HG03108 (cell line): ENCODE measurements at regions not wholly inside any gene's neighbourhood (a gene's known extent, or its start where the extent isn't known, plus 50 kb on each side); places are given as distances from the start of the nearest gene placed in this dataset.
"Not testable (repeated sequence)": the region's sequence is repeated elsewhere in the genome, so short reads cannot be mapped to it uniquely, and the experiment has no call there.

Experiments
- ATAC-seq: cut with Tn5 transposase; IDR thresholded peaks from one replicate; pipeline ENCODE4 v1.9.1; 2021; ENCODE audit warnings: moderate library complexity; ENCODE audit not compliant: unreplicated experiment

DNA sequence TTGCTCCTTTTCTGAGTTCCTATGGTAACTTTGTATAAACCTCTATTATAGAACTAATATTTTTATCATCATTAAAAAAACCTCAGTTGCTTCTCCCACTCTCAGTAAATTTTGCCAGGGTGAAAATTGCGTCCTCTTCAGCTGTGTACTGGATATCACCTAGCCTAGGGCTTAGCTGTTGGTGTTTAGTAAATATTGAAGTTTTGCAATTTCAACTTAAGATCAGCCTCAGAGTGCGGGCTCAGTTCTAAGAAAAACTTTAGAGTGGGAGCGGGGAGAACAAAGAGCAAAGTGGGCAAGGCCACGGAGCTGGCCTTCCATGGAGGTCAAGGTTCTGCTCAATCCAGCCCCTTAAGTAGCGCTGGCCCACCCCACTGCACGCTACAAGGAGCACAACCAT is 488.3 kb upstream of the SPRED2 start:
- ATAC-seq, result no peak

DNA sequence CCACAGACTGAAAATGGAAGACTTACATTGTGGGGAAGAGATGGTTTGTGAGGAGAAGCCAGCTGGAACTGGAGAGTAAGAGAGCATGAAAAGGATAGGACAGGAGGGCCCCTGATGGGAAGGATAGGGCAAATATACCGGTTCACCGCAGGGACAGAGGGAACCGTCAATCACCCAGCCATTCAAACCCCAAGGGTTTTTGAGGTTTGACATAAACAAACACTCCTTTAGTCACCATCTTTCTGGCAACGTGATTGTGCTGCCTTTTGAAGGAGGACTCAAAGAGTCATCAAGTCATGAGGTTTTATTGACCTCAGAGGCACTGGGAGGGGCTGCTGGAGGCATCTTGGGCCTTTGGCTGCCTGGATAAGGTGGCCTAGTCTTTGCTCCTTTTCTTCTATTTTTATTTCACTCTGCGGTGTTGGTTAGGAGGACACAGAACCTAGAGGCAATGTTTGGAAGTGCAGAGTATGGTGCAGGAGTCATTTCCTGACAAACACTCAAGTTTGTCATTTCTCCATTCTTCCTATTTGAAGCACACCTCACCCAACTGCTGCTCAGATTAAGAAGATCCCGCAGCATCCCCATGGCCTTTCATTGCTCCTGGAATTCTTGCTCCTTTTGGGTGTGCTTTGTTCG is 487.3 kb upstream of the SPRED2 start:
- no peak for ATAC-seq

DNA sequence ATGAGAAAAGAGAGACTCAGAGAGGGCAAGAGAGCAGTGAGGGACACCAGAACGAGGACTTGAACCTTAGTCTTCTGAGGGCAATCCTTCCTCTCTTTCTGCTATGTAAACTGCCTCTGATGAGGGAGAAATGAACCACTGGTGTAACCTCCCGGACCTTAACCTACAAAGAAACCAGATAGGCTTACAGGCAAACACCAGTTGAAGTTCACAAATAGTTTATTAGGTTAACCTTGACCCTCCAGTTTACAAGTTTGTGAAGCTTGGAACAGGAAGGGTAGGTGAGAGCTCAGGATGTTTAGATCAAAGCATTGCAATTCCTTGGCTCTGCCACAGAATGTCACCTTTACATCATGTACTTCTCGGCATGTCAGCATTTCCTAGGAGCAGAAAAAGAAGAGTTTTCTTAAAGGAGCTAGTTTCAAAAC is 486.4 kb upstream of the SPRED2 start:
- no peak for ATAC-seq

DNA sequence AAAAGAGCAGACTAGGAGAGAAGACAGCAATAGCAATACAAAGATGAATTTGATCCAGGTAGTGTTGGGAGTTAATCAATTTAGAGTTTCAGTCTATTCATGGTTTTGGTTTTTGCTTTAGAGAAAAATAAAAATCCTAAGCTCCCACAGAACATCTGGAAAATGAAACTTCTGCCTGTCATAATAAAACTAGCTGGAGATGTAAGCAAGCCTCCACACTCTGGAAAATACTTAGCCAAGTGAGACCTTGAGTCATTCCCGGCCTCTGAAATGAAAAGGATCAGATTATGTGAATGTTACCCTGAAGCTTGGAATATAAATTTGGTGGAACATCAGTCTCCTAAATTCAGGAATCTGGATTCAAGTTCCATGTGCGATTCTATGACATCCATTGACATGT is 485.6 kb upstream of the SPRED2 start:
- no peak for ATAC-seq

DNA sequence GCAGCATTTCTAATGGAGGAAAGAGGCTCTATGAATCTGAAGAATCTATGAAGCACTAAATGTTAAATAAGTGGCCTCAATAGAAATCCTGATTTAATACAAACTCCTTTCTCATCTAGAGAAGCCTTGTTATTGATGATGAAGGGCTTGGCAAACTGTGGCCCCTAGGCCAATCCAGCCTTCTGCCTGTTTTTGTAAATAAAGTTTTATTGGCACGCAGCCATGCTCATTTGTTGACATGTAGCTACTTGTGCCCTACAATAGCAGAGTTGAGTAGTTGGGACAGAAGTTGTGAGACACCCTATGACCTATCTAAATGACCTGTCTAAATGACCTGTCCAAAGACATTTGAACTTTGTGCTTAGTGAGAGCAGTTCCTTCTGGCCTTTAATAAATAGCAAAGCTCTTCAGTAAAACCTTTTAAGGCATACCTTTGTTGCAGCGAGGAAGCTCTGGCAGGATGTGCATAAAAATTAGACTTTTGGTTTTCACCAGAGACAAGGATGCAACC is 484.4 kb upstream of the SPRED2 start:
- ATAC-seq, result no peak

DNA sequence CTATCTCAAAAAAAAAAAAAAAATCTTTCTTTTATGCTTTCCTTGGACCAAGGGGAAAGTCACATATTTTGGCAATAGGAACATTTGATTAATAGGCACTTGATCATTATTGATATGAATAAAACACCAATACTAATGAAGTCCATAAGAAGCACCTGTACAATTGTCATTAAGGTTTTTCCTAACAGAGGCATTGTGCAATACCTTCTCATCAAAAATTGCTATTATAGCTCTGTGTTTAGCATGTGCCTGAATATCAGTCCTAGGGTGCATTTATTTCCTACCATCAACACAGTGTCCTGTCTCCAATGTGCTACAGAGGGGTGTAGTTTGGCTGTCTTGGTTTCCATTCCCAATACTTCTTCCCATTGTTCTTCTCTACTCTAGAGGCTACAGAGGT is 483.8 kb upstream of the SPRED2 start:
- no peak for ATAC-seq

DNA sequence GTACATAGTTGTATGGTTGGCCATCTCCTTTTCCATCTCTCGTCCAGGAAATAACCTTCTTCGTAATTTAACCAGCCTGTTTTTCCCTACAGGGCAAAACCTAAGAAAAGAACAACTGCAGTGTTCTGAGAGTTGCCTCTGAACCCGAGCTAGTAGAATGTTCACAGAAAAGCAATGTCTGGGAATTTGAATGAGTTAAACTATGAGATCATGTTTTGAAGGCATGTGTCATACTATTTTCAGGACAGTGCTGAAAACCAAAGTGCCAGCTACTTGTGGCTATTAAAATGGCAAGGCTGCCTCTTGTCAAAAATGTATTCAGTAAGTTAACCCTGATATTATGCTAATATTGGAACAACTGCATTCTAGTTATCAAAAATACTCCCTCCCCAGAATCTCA is 482.9 kb upstream of the SPRED2 start:
- no peak for ATAC-seq

DNA sequence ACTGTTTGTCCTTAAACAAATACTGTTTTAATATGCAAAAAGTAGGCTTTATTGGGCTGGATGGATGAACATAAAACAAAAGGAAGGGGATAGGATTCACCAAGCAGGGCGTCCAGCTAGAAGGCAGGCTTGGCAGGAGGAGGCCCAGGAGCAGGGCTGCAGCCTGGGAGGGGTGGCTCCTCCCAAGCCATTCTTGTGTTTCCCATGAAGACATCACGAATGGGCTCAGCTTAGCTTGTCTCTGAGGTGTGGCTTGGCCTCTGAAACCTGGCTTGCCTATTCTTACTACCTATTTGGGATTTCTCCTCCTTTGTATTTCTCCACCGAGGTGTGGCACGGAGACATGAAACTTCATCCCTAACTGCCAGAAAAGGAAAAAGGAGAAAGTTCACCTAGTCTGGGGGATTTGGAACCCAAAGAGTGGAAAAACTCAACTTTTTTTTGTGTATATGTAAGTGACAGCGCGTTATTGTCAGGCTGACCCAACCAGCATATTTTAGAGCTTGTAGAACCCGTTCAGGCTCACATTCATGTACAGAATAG is 481.9 kb upstream of the SPRED2 start:
- ATAC-seq, result no peak

DNA sequence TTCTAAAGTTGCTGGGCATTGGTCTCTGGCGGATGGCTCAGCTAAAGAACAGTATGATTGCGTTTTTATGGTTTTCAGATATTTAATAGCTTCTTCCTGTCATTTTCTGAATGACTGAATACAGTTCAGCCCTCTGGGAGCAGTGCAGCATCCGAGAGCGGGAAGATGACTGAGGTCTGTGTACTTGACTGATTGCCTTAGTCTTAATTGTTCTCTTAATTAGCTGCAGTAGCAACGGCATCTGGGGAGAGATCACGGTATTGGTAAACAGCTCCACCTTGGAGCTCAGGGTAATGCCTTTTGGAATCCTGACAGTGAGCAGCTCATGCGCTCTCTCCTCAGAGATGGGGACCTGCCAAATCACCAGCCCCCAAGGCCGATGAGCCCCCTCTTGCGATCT is 481.4 kb upstream of the SPRED2 start:
- no peak for ATAC-seq

DNA sequence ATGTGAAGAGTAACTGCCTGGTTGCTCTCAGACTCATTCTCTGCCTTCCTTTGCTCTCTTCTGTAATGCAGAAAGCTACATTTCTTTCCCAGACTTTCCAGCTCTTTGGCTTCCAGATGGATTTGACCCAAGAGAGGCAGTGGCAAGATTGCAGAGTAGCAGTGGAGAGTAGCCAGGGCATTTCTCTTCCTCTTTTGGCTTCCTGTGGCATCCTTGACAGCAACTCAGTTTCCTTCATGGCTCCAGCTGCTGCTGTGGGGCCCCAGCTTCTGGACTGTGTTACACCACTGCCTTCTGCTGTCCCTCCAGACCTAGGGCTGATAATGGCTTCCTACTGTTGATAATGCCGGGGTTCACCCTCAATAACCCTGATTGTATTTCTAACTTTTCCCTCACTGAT is 469.4 kb upstream of the SPRED2 start:
- ATAC-seq, result no peak

DNA sequence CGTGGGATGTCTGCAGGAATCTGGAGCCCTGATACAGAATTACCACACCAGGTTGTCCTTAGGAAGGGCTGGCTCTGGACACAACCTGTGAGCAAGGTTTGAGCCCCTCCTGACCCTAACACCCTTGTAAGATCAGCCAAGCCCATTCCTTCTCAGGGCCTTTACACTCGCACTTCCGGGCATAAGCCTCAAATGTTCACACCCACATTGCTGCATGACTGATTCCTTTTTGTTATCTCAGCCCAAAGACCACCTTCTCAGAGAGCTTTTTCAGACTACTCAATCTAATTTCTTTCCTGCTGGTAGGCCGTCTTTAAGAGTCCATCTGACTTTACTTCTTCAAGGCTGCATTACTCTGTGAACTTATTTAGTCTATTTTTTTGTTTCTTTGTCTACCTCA is 464.0 kb upstream of the SPRED2 start:
- ATAC-seq, result no peak

DNA sequence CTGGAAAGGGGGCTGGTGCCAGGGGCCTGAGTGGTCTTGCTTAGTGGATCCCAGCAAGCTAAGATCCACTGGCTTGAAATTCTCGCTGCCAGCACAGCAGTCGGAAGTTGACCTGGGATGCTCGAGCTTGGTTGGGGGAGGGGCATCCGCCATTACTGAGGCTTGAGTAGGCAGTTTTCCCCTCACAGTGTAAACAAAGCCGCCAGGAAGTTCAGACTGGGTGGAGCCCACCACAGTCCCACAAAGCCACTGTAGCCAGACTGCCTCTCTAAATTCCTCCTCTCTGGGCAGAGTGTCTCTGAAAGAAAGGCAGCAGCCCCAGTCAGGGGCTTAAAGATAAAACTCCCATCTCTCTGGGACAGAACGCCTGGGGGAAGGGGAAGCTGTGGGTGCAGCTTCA is 457.7 kb upstream of the SPRED2 start:
- ATAC-seq, result not testable (repeated sequence)

DNA sequence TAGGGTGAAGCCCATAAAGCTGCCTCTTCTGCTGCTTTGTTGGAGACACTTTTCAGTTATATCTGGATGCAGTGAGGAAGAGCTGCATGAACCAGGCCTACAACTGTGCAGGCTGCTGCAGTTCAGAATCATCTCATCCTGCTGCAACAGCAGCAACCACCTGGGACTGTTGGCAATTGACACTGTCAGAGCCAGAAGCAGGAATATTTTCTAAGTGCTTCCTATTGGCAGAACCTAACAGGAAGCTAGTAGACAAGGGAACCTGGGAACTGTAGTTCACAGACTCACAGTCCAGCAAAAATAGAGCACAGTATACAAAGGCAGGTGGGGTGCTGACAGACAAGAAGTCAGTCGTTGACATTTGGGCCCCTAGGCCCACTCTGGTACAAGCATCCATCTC is 452.9 kb upstream of the SPRED2 start:
- ATAC-seq, result no peak

DNA sequence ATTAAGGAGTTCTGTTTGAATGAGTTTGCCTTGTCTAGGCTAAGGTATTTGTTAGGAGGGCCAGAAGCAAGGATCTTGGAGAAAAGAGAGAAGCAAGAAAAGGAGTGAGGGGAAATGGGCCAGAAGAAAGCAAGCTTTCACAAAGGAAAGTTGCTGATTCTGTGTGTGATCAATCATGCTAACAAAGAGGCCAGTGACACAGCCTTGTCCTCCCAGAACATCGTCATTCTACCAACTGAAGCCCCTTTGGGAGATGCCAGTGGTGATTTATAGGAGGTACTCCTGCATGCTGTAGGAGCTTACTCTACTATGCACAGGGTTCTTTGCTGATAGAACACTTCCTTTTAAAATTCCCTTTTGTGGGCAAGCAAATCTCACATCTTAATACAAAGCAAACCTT is 449.2 kb upstream of the SPRED2 start:
- no peak for ATAC-seq

DNA sequence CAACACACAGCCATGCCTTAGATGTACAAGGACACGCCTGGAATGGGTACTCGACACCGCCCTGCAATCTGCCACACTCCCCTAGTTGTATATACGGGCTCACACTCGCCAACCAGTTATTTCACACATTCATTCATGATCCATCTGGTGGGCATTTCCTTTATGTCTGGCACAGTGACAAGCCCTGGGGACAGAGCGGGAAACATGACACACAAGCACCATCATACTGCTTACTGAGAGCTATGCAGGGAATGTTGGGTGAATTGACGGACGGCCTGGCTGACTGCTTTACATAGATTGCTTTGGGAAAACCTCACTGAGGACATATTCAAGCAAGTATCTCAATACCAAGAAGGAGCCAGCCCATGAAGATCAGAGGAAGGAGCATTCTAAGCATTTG is 448.0 kb upstream of the SPRED2 start:
- no peak for ATAC-seq

DNA sequence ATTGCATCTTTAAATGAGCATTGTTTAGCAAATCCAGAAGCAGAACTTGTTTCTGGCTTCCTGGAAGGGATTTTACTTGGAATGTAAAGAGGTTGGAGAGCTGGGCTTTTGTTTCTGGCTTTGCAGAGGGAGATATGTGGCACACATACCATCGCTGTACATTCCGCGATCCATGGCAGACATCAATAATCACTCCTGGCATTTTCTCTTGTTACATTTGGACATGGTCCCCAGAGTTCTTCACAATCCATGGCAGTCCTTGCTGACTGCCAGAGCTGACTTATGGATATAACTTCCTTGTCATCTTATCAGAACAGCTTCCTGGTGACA is 445.6 kb upstream of the SPRED2 start:
- no peak for ATAC-seq

DNA sequence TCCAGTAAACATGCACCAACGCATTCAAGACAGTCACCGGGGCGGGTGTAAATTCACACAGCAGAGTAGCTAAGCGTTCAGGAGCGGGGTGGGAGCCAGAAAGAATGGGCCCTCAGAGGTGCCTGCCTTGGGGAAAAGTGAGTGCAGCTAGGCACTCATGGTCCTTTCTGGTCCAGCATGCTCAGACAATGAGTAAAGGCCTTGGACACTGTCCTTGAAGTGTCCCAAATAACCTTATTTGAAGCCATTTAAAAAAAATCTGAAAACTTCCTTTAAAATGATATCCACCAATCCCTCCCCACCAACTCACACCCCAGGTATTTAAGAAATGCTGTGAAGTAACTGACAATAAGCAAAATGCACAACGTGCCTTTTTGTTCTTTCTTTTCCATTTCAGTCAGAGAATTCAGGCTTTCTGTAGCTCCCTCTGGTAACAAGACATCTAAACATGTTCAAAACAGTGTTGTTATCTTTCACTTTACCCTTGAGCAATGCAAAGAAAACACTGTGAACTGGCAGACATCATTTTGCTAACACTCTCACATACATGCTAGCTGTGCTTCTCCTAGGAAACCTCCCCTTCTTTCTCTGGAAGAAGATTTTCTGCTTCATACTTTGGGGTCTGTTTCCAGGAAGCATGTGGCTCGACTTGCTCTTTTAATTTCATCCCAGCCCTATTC is 445.1 kb upstream of the SPRED2 start:
- ATAC-seq, result no peak

DNA sequence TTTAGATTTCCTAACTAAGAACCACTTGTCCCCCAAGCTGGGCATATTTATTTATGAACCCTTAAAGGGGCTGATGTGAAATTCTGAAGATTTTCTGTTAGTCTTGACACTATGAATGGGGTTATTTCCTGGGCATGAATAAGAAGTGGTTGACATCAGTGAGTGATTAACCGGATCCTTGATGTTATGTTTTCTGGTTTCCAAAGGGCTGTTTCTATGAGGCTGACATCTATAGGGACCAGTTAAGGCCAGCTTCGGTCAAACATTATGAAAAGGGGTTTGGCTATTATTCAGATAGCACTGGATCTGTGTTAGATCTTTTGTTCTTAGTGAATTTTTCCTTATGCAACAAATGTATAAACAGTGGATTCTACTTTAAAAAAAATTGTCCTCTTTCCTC is 443.7 kb upstream of the SPRED2 start:
- no peak for ATAC-seq

DNA sequence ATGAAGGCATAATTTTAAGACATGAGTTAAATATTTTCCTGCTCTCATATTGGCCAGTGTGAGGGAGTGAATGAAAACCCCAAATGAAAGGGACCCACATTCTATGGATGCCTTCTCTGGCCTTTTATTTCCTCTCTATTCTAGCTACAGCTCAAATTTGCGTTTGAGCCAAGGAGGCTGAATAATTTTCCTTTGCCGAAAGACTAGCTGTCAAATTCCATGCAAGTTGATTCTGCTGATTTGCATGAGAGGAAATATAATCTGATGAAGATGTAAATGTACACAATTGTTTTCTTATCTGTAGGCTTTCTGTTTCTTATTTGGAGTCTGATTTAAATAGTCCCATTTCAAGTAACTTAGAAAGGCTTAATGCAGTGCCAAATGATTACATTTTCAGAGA is 438.4 kb upstream of the SPRED2 start:
- ATAC-seq, result no peak

DNA sequence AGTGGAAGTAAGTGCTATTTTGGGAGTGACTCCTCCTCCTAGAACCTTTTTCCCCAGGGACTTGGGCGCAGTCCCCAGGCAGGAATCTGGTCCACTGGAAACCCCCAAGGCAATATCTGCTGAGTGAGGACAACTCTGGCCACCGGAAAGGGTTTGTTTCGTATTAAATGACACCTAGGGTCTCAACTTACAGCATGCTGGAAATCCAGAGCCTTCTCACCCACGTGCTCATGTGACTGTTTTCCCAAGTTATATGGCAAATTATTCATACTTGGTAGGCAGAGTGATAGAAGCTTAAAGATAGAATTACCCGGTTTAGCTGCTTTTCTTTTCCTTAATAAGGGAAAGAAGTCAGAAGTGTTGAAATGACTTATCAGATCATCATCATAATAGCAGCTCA is 436.9 kb upstream of the SPRED2 start:
- no peak for ATAC-seq

DNA sequence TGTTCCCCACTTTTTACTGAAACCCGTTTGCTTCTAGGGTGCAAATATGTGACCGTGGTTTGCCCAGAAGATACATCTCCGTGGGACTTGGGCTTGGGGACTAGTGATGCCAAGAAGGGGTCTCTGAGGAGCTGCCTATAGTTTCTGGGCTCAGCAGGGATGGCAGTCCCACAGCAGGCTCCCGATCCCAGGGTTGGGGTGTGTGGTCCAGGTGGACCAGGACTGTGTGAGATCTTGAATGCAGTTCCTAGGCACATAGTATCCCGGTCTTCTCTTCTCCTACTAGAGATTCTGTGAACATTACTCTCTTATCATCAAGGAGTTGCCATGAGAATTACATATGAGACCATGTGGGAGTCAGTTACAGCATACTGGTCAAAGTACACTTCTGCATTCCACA is 435.8 kb upstream of the SPRED2 start:
- no peak for ATAC-seq

DNA sequence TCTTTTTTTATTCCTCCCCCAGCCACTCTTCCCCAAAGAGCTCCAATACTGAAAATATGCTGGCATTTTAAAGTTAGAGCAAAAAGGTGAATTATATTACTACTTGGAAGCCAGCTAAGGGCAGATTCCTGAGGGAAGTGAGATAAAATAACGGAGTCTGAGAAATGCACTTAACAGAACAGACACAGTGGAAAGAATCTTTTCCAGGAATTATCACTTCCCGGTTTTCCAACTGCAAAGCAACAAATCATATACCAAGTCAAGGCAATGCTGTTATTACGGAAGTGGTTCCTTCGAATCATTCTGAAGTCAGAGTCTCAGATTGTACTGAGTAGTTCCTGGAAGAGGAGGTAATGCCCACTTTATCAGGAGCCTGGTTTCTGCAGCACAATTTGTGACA is 435.0 kb upstream of the SPRED2 start:
- ATAC-seq, result no peak

DNA sequence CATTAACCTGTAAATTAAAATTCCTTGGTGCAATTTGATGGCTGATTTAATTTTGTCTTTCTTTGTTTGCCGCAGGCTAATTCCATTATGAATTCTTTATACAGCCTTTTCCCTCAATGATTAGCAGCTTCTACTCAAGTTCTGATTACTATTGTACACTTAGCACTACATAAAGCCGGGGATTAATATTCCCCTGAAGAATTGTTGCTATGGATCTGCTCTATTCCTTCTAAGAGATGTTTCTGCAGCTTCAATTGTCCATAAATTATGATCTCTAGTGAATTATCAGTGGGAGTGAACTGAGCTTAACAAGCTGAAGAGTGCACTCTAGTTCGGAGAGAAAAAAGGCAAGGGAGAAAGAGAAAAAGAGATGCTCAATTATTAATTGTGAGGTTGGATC is 433.7 kb upstream of the SPRED2 start:
- no peak for ATAC-seq
